ENCODE measurements at regions not wholly inside any gene's neighbourhood (a gene's known extent, or its start where the extent isn't known, plus 50 kb on each side); places are given as distances from the start of the nearest gene placed in this dataset.

DNA sequence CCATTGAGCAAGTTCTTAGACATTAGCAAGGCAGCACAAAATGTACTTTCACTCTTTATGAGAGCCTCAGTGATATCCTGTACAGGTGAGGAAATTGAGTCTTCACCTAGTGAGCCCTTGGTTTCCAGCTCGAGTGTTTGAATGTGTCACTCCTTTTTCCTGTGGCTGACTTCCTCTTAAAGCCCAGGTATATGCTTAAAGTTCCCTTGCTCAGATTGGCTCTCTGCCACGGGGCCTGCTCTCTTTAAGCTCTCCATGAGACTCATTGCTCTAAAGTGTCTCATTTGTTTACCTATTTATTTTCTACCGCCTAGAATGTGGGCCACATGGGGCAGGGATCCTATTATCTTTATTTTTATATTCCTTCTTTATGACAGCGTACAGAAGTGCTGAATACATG lies 324.9 kb downstream of the SIPA1L2 start:
- TF ChIP-seq, protein P1, sequence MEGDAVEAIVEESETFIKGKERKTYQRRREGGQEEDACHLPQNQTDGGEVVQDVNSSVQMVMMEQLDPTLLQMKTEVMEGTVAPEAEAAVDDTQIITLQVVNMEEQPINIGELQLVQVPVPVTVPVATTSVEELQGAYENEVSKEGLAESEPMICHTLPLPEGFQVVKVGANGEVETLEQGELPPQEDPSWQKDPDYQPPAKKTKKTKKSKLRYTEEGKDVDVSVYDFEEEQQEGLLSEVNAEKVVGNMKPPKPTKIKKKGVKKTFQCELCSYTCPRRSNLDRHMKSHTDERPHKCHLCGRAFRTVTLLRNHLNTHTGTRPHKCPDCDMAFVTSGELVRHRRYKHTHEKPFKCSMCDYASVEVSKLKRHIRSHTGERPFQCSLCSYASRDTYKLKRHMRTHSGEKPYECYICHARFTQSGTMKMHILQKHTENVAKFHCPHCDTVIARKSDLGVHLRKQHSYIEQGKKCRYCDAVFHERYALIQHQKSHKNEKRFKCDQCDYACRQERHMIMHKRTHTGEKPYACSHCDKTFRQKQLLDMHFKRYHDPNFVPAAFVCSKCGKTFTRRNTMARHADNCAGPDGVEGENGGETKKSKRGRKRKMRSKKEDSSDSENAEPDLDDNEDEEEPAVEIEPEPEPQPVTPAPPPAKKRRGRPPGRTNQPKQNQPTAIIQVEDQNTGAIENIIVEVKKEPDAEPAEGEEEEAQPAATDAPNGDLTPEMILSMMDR (IDR thresholded peaks at IDR 0.05; ENCODE audit: low read length) = no peak
- no peak for TF ChIP-seq EZH2 (optimal IDR thresholded peaks at IDR 0.05; ENCODE audit: low read depth, low read length)
- TF ChIP-seq EZH2phosphoT487 (IDR thresholded peaks at IDR 0.05; ENCODE audit: low read length) = no peak
